Adrenal gland (tissue), 5 donors: ENCODE measurements at regions not wholly inside any gene's neighbourhood (a gene's known extent, or its start where the extent isn't known, plus 50 kb on each side); places are given as distances from the start of the nearest gene placed in this dataset.

ENCODE experiments used
- CTCF ChIP-seq, 6 experiments: fragments of 450-650 bp in 4 of 6; fragments of 200-600 bp in 2 of 6; sonication (generic) in 1 of 6; IDR thresholded peaks; 1 replicate in 5 of 6; 2 replicates in 1 of 6; pipeline versions ENCODE4 v1.5.1 to v1.8.0; 2016 to 2021; ENCODE audit warnings: antibody characterized with exemption in 6 of 6, mild to moderate bottlenecking in 2 of 6, moderate library complexity in 1 of 6
- POLR2A ChIP-seq, 2 donors: fragments of 450-650 bp; IDR thresholded peaks; one replicate each; pipeline ENCODE4 v1.6.1; 2017; ENCODE audit warnings: antibody characterized with exemption in 2 of 2, mild to moderate bottlenecking in 2 of 2, moderate library complexity in 1 of 2
- donor health status: DM: no; HTN: no; CAD: no.

GRCh38 chr1:106754957-106755356, 301.5 kb upstream of the PRMT6 start:
- TF ChIP-seq POLR2A (IDR thresholded peaks at IDR 0.05) (no peak), CTCF (IDR thresholded peaks at IDR 0.05) (no peak)
